ENCODE measurements at regions not wholly inside any gene's neighbourhood (a gene's known extent, or its start where the extent isn't known, plus 50 kb on each side); places are given as distances from the start of the nearest gene placed in this dataset.

DNA sequence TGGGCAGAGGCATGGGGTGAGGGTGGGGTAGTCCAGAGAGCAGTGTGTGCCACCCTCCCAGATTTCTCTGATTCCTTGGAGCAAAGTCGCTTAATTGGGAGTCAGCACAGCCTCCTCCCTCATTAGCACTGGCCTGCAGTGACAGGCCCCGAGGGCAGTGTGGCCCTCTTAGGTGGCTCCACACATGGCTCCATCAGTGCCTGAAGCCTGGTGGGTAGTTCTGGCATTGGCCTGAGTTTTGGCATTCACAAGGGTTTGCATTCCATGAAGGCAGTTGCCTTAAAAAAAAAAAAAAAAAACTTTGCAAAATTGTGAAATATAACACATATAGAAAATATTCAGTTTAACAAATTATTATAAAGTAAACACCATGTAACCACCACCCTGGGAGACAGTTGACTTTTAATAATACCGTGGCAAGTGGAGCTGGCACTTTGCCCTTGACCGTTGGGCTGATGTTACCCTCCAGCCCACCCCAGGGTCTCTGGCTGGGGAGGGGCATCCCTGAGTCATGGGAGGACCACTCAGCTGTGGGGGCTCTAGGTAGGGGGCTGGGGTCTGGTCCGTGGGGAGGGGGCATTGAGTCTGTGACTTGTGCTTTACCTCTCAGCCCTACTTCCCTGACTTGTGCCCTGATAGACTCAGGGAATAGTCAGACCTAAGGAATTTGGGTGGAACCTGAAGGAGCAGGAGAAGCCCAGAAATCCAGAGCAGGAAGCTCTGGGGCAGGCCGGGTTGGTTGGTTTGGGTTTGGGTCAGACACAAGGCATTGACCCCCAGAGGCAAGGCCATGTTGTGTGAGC is 51.3 kb upstream of the PITX1 start:
- Histone ChIP-seq H3K36me3 (ENCODE audit: control insufficient read depth, insufficient read depth, low read length) (no peaks in the 10 kb centered on the region), H3K4me1 (ENCODE audit: control insufficient read depth, insufficient read depth, low read length, poor library complexity, severe bottlenecking) (peaks cover 5% of the 10 kb centered on the region), H3K9me3 (ENCODE audit: control insufficient read depth, low read length) (peaks cover 13% of the 10 kb centered on the region), H3K4me3 (ENCODE audit: extremely low read depth, insufficient read depth, low read length, poor library complexity, severe bottlenecking) (no peak overlapping the region), H3K27ac (ENCODE audit: low read depth, low read length, severe bottlenecking) (no peak overlapping the region)
- WGBS, 2 experiments (ENCODE audit: insufficient coverage in 2 of 2): 67 to 83% methylated on average over 1 of the region's 6 CpGs
